Transverse colon (tissue), 4 donors: ENCODE measurements at regions not wholly inside any gene's neighbourhood (a gene's known extent, or its start where the extent isn't known, plus 50 kb on each side); places are given as distances from the start of the nearest gene placed in this dataset.

Source experiments
- DNase-seq: peaks from one replicate; pipeline ENCODE4 v3.0.0-alpha.2; 2019
- H3K27ac ChIP-seq, 4 donors: fragments of 200-600 bp; sonication (generic); 2 replicates each; pipeline ENCODE4 v1.5.1; 2016 to 2018; ENCODE audit warnings: inconsistent platforms in 4 of 4
- H3K27me3 ChIP-seq: fragments of 200-600 bp; sonication (generic); 2 replicates; pipeline ENCODE4 v1.5.1; 2017; ENCODE audit warnings: inconsistent platforms
- H3K36me3 ChIP-seq, 4 donors: fragments of 200-600 bp; sonication (generic); 2 replicates each; pipeline ENCODE4 v1.5.1; 2017 to 2019; ENCODE audit warnings: inconsistent platforms in 4 of 4
- H3K4me1 ChIP-seq, 4 donors: fragments of 200-600 bp; sonication (generic); 2 replicates each; pipeline ENCODE4 v1.5.1; 2017 to 2020; ENCODE audit warnings: inconsistent platforms in 4 of 4
- H3K4me3 ChIP-seq, 4 donors: fragments of 200-600 bp; sonication (generic); 1 replicate in 1 of 4; 2 replicates in 3 of 4; pipeline versions ENCODE4 v1.5.1 to v1.6.1; 2017 to 2019; ENCODE audit warnings: inconsistent platforms in 4 of 4
- H3K9me3 ChIP-seq, 2 donors: fragments of 200-600 bp; sonication (generic); 2 replicates each; pipeline ENCODE4 v1.5.1; 2017 to 2019; ENCODE audit warnings: inconsistent platforms in 2 of 2
- EP300 ChIP-seq: sonication (generic); formaldehyde crosslinking; IDR thresholded peaks from one replicate; pipeline ENCODE4 v1.6.1; 2017; ENCODE audit warnings: antibody characterized with exemption, low read depth
- POLR2A ChIP-seq: fragments of 450-650 bp; IDR thresholded peaks from one replicate; pipeline ENCODE4 v1.6.1; 2016; ENCODE audit warnings: antibody characterized with exemption, mild to moderate bottlenecking, moderate library complexity
- POLR2AphosphoS5 ChIP-seq, 3 donors: sonication (generic); formaldehyde crosslinking; IDR thresholded peaks; one replicate each; pipeline ENCODE4 v1.6.1; 2016; ENCODE audit warnings: antibody characterized with exemption in 3 of 3
- WGBS, 2 donors: methylation state at CpG; one replicate each; pipeline ENCODE4 v1.1.5; 2018; ENCODE audit warnings: low coverage in 1 of 2; 5-methylcytosine and 5-hydroxymethylcytosine counted together
- in situ Hi-C, 4 donors: fragments of 200-750 bp; cut with MboI; loops; one replicate each; pipeline versions ENCODE4 v1.15.0 to v1.15.1; 2017; ENCODE audit warnings: low sequenced_read_pairs in 3 of 4, low pct_ligation_motif_present in 1 of 4, low pct_unique_long_range_greater_than_20kb in 1 of 4
- intact Hi-C: fragments of 100-400 bp; cut with DNase I; formaldehyde crosslinking; loops from one replicate; pipeline ENCODE4 v1.15.1; 2023; ENCODE audit warnings: low total_unique reads
- TF ChIP-seq, protein P1 (sequence below), 5 experiments: fragments of 200-600 bp in 3 of 5; fragments of 450-650 bp in 2 of 5; sonication (generic) in 3 of 5; IDR thresholded peaks; 1 replicate in 2 of 5; 2 replicates in 3 of 5; pipeline ENCODE4 v1.5.1; 2016 to 2017; ENCODE audit warnings: antibody characterized with exemption in 5 of 5, inconsistent platforms in 3 of 5, mild to moderate bottlenecking in 2 of 5, moderate library complexity in 1 of 5

DNA sequence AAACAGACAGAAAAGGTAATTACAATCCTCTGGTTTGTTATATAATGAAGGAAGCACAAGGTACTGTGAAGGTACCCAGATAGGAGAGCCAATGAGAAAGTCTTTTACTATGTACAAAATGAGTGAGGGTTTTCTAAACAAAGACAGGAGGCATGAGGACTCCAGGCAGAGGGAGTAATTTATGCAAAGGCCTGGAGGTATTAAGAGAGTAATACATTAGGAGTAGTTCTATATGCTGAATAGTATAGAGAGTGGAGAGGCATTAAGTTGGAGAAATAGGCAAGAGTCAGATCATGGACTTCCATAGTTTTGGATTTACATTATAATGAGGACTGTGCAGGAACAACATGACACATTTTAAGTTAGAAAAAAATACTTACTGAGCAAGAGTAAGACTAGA lies 216.0 kb downstream of the SCG2 start:
- TF ChIP-seq, protein P1, sequence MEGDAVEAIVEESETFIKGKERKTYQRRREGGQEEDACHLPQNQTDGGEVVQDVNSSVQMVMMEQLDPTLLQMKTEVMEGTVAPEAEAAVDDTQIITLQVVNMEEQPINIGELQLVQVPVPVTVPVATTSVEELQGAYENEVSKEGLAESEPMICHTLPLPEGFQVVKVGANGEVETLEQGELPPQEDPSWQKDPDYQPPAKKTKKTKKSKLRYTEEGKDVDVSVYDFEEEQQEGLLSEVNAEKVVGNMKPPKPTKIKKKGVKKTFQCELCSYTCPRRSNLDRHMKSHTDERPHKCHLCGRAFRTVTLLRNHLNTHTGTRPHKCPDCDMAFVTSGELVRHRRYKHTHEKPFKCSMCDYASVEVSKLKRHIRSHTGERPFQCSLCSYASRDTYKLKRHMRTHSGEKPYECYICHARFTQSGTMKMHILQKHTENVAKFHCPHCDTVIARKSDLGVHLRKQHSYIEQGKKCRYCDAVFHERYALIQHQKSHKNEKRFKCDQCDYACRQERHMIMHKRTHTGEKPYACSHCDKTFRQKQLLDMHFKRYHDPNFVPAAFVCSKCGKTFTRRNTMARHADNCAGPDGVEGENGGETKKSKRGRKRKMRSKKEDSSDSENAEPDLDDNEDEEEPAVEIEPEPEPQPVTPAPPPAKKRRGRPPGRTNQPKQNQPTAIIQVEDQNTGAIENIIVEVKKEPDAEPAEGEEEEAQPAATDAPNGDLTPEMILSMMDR (IDR thresholded peaks at IDR 0.05), result no peak
- TF ChIP-seq POLR2A (no peak), POLR2AphosphoS5 (IDR thresholded peaks at IDR 0.05) (no peak), EP300 (no peak)
- Histone ChIP-seq H3K4me1 (no peaks in the 10 kb centered on the region), H3K27me3 (no peaks in the 10 kb centered on the region), H3K9me3 (no peaks in the 10 kb centered on the region), H3K36me3 (no peaks in the 10 kb centered on the region), H3K27ac (no peak overlapping the region), H3K4me3 (no peak overlapping the region)
- no peak for DNase-seq
- intact Hi-C loops (no loop called here), in situ Hi-C loops (no loop called here)

DNA sequence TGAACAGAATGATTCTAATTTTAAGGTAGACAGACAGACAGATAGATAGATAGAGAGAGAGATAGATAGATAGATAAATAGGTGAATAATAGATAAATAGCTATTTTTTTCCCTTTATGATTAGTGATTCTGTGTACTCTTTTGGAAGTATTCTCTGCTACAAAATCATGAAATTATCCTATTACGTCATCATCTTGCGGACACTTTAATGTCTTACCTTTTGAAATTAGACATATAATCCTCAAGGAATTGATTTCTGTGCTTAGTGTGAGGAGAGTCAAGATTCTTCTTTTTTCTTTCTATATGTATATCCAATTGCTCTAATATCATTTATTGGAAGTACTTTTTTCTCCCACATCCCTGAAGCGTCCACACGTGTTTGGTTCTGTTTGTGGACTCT lies 215.2 kb downstream of the SCG2 start:
- Histone ChIP-seq H3K4me3 (no peak overlapping the region), H3K9me3 (no peaks in the 10 kb centered on the region), H3K27me3 (no peaks in the 10 kb centered on the region), H3K4me1 (no peaks in the 10 kb centered on the region), H3K36me3 (no peaks in the 10 kb centered on the region), H3K27ac (no peak overlapping the region)
- DNase-seq, result no peak
- in situ Hi-C loops, result no loop called here
- TF ChIP-seq EP300 (no peak), POLR2A (no peak), POLR2AphosphoS5 (IDR thresholded peaks at IDR 0.05) (no peak)
- TF ChIP-seq, protein P1 (IDR thresholded peaks at IDR 0.05), result no peak
- intact Hi-C loops, result no loop called here
- 77 to 79% methylated on average over 4 of the region's 4 CpGs for WGBS, 2 donors

DNA sequence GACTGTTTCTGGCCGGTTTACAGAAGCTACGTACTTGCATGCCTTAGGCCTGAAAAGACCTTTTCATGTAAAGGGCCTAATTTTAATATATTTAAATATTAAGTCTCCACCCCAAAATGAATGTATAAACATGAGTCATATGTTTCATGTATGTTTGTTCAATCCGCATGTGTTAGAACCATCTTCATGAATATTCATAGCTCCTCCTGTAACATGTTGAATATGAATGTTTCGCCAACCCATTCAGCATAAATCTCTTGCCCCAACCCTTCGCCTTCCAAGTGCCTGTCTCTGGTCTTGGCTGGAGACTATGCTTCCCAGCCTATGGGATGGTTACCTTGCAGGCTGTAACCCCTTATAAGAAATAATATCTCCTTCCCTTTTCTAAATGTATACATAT lies 212.5 kb downstream of the SCG2 start:
- intact Hi-C loops (no loop called here), in situ Hi-C loops (no loop called here)
- Histone ChIP-seq H3K4me3 (no peak overlapping the region), H3K36me3 (no peaks in the 10 kb centered on the region), H3K4me1 (no peaks in the 10 kb centered on the region), H3K27ac (no peak overlapping the region), H3K27me3 (no peaks in the 10 kb centered on the region), H3K9me3 (peaks cover 0 to 5% of the 10 kb centered on the region in 2 donors)
- TF ChIP-seq, protein P1 (IDR thresholded peaks at IDR 0.05), result no peak
- no peak for TF ChIP-seq POLR2A
- TF ChIP-seq EP300, result no peak
- no peak for TF ChIP-seq POLR2AphosphoS5 (IDR thresholded peaks at IDR 0.05)
- no peak for DNase-seq
- 72 to 82% methylated on average over 5 of the region's 5 CpGs for WGBS, 2 donors

DNA sequence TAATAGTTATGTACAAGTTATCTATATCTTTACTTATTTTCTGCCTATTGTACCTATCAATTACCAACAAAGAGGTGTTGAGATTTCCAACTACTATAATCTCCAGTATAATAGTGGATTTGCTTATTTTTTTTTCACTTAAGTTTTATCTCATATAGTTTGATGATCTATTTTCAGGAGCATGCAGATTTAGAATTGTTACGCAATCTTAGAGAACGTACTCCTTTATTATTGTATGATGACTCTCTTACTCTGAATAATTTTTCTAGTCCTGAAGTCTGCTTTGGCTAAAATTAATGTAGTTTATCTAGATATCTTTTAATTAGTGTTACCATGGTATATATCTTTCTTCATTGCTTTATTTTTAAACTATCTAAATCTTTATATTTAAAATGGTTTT lies 205.2 kb downstream of the SCG2 start:
- Histone ChIP-seq H3K4me3 (no peak overlapping the region), H3K9me3 (peaks cover 0 to 5% of the 10 kb centered on the region in 2 donors), H3K36me3 (peaks cover 0 to 2% (median 0%) of the 10 kb centered on the region in 4 donors), H3K4me1 (no peaks in the 10 kb centered on the region), H3K27me3 (no peaks in the 10 kb centered on the region), H3K27ac (no peak overlapping the region)
- DNase-seq, result no peak
- intact Hi-C loops (no loop called here), in situ Hi-C loops (no loop called here)
- WGBS, 2 donors, result 80 to 89% methylated on average over 2 of the region's 2 CpGs
- TF ChIP-seq EP300 (no peak), POLR2A (no peak), POLR2AphosphoS5 (IDR thresholded peaks at IDR 0.05) (no peak)
- TF ChIP-seq, protein P1 (IDR thresholded peaks at IDR 0.05), result no peak
